Activated CD8-positive, alpha-beta memory T cell treated with anti-CD3 and anti-CD28 coated beads for 36 hours (primary cell): ENCODE measurements at regions not wholly inside any gene's neighbourhood (a gene's known extent, or its start where the extent isn't known, plus 50 kb on each side); places are given as distances from the start of the nearest gene placed in this dataset.
"Not testable (repeated sequence)": the region's sequence is repeated elsewhere in the genome, so short reads cannot be mapped to it uniquely, and the experiment has no call there.

Experiments
- CTCF ChIA-PET: fragments of 350-600 bp; sonication (Branson Sonifier 250); formaldehyde crosslinking; loops from one replicate; lab custom pipeline; 2021; ENCODE audit warnings: antibody characterized with exemption; lab: Charles Lee
- POLR2A ChIA-PET: fragments of 350-600 bp; sonication (Branson Sonifier 250); formaldehyde crosslinking; loops from one replicate; lab custom pipeline; 2021; ENCODE audit warnings: antibody characterized with exemption; lab: Charles Lee

- POLR2A ChIA-PET: no interaction called here
Observed at GRCh38 chr7:10733747-10734146, 239.9 kb upstream of the PHF14 start.

GRCh38 chr7:10734595-10734994 is 239.1 kb upstream of the PHF14 start:
- ChIA-PET POLR2A (no interaction called here), CTCF (no interaction called here)

More at GRCh38 chr7:10733747-10734146, 239.9 kb upstream of the PHF14 start:
- CTCF ChIA-PET: no interaction called here

DNA sequence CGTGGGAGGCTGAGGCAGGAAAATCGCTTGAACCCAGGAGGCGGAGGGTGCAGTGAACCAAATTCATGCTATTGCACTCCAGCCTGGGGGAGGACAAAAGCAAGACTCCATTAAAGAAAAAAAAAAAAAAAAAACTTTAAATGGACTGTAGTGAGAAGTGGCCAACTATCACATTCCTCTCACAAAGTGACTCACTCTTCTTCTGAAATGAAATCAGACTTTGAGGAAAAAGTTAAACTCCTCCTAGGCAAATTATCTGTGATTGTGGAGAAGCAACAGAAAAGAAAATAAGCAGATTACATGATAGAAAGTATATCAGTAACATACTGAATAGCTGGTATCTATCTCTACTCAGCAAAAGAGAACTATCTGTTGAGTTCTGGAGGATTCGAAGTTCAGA is 234.3 kb upstream of the PHF14 start:
- POLR2A ChIA-PET: no interaction called here
- CTCF ChIA-PET: no interaction called here

- CTCF ChIA-PET: no interaction called here
- POLR2A ChIA-PET: no interaction called here
Observed at GRCh38 chr7:10740805-10741204, 232.9 kb upstream of the PHF14 start.

- POLR2A ChIA-PET: no interaction called here
- CTCF ChIA-PET: no interaction called here
Observed at GRCh38 chr7:10756981-10757380, 216.7 kb upstream of the PHF14 start.

- POLR2A ChIA-PET: no interaction called here
- CTCF ChIA-PET: no interaction called here
Observed at GRCh38 chr7:10759120-10759519, 214.6 kb upstream of the PHF14 start.

GRCh38 chr7:10767771-10768170 is 205.9 kb upstream of the PHF14 start:
- ChIA-PET POLR2A (no interaction called here), CTCF (no interaction called here)

GRCh38 chr7:10770176-10770575 is 203.5 kb upstream of the PHF14 start:
- CTCF ChIA-PET: no interaction called here
- POLR2A ChIA-PET: no interaction called here

DNA sequence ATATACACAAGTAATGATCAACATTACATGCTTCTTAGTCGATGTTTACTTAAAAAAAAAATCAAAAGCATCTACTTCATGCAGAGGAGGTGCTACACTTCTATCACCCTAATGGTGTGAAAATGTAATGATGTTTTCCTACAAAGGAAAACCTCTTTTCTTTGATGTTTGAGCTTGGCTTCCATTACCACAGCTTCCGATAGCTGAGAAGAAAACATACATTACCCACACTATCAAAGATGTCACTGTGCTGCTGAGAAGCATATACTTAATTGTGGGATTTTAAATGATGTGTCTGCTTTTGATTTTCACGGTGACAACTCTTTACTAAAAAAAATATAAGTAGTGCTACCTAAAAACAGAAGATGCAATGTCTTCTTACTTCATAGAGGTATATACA is 200.2 kb upstream of the PHF14 start:
- ChIA-PET CTCF (no interaction called here), POLR2A (no interaction called here)

- ChIA-PET CTCF (no interaction called here), POLR2A (no interaction called here)
Observed at GRCh38 chr7:10779465-10780399, 193.9 kb upstream of the PHF14 start.

DNA sequence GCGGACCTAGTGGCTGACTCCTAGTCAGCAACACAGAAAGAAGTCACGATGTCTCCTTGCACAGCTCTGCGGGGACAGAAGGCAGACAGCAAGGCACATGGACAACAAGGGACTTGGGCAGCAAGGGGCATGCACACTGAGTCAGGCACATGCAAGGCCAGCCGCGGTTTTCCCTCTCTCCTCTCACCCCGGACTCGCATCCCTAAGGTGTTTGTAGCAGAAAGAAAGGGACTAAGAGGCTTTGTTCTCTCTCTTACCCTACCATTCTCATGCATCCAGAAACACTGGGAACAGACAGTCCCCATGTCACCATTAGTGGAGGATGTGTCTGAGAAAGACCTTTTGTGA is 193.3 kb upstream of the PHF14 start:
- ChIA-PET POLR2A (no interaction called here), CTCF (no interaction called here)

- CTCF ChIA-PET, POLR2A ChIA-PET: not testable (repeated sequence)
Observed at GRCh38 chr7:10786976-10787375, 186.7 kb upstream of the PHF14 start.

GRCh38 chr7:10789170-10789569 is 184.5 kb upstream of the PHF14 start:
- ChIA-PET CTCF (no interaction called here), POLR2A (no interaction called here)

DNA sequence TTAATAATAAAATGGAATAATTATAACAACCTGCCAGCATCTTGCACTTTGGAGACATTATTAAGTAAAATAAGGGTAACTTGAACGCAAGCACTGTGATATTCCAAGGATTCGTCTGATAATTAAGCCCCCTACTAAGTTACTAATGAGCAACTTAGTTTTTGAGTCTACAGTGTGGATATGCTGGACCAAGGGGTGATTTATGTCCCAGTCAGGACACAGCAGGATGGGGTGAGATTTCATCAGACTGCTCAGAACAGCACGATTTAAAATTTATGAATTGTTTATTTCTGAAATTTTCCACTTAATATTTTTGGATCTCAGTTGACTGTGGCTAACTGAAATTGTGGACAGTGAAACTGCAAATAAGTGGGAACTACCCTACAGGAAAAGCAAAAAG is 182.8 kb upstream of the PHF14 start:
- CTCF ChIA-PET: interaction anchor here (0.5 kb wide), 1 partner anchor 98 kb away, joined by 3 read pairs; no protein-coding TSS in a partner anchor
- POLR2A ChIA-PET: no interaction called here

- ChIA-PET CTCF (no interaction called here), POLR2A (no interaction called here)
Observed at GRCh38 chr7:10793995-10794775, 179.5 kb upstream of the PHF14 start.

DNA sequence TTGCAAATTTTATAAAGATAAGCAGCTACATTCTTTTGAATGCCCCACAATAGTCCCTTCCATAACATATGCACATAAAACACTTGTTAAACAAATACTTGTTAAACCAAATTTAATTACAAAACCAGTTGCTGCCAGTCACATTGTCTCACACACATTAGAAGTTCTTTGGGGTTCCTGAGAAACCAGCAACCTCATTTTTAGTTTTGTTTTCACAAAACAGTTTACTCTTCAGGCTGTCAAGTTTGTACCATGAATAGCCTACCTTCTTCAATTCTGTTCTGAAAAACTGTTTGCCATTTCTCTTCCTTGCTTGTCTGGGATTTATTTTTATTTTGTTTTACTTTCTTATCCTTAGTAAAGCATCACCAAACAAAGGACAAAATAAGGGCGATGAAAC is 176.5 kb upstream of the PHF14 start:
- POLR2A ChIA-PET: no interaction called here
- CTCF ChIA-PET: interaction anchor here (0.8 kb wide), 1 partner anchor 36 kb away, joined by 4 read pairs; no protein-coding TSS in a partner anchor

DNA sequence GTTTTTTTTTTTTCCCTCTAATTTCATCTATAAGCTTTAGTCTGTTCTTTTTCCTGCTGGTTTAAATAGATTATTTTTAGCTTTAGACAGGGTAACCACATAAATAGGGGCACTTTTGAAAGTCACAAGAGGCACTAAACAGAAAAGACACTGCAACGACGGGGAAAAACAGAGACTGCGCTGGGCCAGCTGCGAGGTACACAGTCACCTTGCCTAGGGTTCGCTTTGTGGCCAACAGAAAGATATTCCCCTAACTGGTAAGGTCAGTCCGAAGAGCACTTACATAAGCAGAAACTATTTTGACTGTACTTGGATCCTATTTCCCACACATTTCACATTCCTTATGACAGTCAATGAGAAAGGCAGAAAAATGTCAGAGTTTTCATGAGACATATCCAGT is 175.6 kb upstream of the PHF14 start:
- POLR2A ChIA-PET: no interaction called here

GRCh38 chr7:10799475-10799874 is 174.2 kb upstream of the PHF14 start:
- ChIA-PET CTCF (no interaction called here), POLR2A (no interaction called here)

More for the DNA sequence above, 175.6 kb upstream of the PHF14 start:
- CTCF ChIA-PET: interaction anchor here (0.8 kb wide), 1 partner anchor 37 kb away, joined by 4 read pairs; no protein-coding TSS in a partner anchor

- CTCF ChIA-PET: no interaction called here
Observed at GRCh38 chr7:10802011-10802410, 171.7 kb upstream of the PHF14 start.

GRCh38 chr7:10802526-10802925 is 171.1 kb upstream of the PHF14 start:
- ChIA-PET CTCF (no interaction called here), POLR2A (no interaction called here)

More at GRCh38 chr7:10802011-10802410, 171.7 kb upstream of the PHF14 start:
- POLR2A ChIA-PET: no interaction called here

DNA sequence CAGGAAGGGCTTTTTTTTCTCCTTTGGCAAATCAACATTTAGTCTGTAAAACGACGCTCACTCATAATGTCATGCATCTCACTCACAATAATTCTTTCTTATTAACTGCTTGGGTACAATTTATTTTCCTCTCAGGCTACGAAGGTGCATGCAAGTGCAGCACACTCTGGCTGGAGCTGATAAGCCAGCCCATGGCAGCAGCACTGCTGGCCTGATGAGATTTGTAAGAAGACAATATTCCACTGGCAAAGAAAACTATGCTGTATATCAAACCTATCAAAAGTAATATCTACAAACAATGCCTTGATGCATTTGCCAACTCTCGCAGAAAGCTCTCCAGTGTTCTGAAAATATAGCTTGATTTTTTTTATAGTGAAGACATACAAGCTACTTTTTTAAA is 170.0 kb upstream of the PHF14 start:
- ChIA-PET CTCF (no interaction called here), POLR2A (no interaction called here)
